ENCODE measurements at regions not wholly inside any gene's neighbourhood (a gene's known extent, or its start where the extent isn't known, plus 50 kb on each side); places are given as distances from the start of the nearest gene placed in this dataset.

DNA sequence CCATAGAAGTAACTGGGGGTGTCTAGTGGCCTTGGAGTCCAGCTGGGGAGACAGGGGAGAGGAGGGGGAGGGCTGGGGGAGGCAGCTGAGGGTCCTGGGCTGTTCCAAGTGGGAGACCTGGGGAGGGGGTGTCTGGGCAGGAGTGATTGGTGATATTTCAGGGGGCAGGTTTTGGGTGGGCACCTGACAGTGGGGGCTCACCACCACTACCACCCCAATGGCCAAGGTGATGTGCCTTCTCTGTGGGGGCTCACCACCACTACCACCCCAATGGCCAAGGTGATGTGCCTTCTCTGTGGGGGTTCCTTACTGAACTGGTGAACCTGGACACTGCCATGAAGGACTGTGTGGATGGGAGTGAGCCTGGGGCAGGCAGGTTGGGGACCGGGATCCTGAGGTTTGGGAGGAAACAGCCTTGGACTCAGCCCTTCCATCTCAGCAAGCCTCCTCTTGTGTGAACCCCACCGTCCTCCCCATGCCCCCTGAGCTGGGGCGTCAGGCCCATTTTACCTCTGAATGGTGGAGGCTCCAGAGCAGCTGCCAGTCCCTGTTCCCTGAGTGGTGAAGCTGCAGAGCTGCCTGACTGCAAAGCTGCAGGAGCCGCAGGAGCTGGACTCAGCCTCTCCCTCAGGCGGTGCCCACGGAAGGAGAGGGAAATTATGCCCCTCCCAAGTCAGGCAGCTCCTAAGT lies 50.6 kb upstream of the ZNF716 start:
- TF ChIP-seq EZH2 (IDR thresholded peaks at IDR 0.05; ENCODE audit: borderline replicate concordance, low read depth, low read length, severe bottlenecking) (no peak), POLR2A (IDR thresholded peaks at IDR 0.05; ENCODE audit: low read depth, low read length) (no peak)
- TF ChIP-seq, protein P1, sequence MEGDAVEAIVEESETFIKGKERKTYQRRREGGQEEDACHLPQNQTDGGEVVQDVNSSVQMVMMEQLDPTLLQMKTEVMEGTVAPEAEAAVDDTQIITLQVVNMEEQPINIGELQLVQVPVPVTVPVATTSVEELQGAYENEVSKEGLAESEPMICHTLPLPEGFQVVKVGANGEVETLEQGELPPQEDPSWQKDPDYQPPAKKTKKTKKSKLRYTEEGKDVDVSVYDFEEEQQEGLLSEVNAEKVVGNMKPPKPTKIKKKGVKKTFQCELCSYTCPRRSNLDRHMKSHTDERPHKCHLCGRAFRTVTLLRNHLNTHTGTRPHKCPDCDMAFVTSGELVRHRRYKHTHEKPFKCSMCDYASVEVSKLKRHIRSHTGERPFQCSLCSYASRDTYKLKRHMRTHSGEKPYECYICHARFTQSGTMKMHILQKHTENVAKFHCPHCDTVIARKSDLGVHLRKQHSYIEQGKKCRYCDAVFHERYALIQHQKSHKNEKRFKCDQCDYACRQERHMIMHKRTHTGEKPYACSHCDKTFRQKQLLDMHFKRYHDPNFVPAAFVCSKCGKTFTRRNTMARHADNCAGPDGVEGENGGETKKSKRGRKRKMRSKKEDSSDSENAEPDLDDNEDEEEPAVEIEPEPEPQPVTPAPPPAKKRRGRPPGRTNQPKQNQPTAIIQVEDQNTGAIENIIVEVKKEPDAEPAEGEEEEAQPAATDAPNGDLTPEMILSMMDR (IDR thresholded peaks at IDR 0.05; ENCODE audit: extremely low read depth in 1 of 2, insufficient read depth in 1 of 2, low read depth in 1 of 2, low read length in 2 of 2): no peak

Data from endothelial cell of umbilical vein (primary cell).